GM23338 (cell line): ENCODE measurements at regions not wholly inside any gene's neighbourhood (a gene's known extent, or its start where the extent isn't known, plus 50 kb on each side); places are given as distances from the start of the nearest gene placed in this dataset.
A peak's percentile ranks its signal among the peaks of the same experiment; 100 is the strongest.

Experiments
- ATAC-seq: fragments of 200-7000 bp; cut with Tn5 transposase; 3 replicates; pipeline ENCODE4 v1.9.1; 2020
- DNase-seq: peaks from one replicate; pipeline ENCODE4 v3.0.0-alpha.2; 2015; ENCODE audit warnings: low spot score
- H2AFZ ChIP-seq: fragments of 200-600 bp; sonication (generic); 2 replicates; pipeline ENCODE4 v1.8.0; 2016; ENCODE audit warnings: antibody characterized with exemption, mild to moderate bottlenecking, moderate library complexity
- H3F3A ChIP-seq: fragments of 200-600 bp; sonication (generic); replicated peaks from 2 replicates; pipeline ENCODE4 v1.8.0; 2017; ENCODE audit warnings: antibody characterized with exemption, mixed run types, low read depth
- H3K27ac ChIP-seq: fragments of 200-600 bp; sonication (generic); 2 replicates; pipeline ENCODE4 v1.6.1; 2016; ENCODE audit warnings: low read depth
- H3K27me3 ChIP-seq: fragments of 200-600 bp; sonication (generic); 2 replicates; pipeline ENCODE4 v1.8.0; 2016; ENCODE audit warnings: mild to moderate bottlenecking, mixed run types, moderate library complexity; ENCODE audit not compliant: insufficient read depth
- H3K36me3 ChIP-seq: fragments of 200-600 bp; sonication (generic); 2 replicates; pipeline ENCODE4 v1.8.0; 2016; ENCODE audit warnings: mild to moderate bottlenecking; ENCODE audit not compliant: insufficient read depth
- H3K4me1 ChIP-seq: fragments of 200-600 bp; sonication (generic); 2 replicates; pipeline ENCODE4 v1.8.0; 2016; ENCODE audit warnings: mild to moderate bottlenecking, moderate library complexity; ENCODE audit not compliant: insufficient read depth
- H3K4me2 ChIP-seq: fragments of 200-600 bp; sonication (generic); 2 replicates; pipeline ENCODE4 v1.7.1; 2017; ENCODE audit warnings: mixed run types
- H3K4me3 ChIP-seq: fragments of 200-600 bp; sonication (generic); 2 replicates; pipeline ENCODE4 v1.6.1; 2016; ENCODE audit warnings: mixed run types
- H3K79me2 ChIP-seq: fragments of 200-600 bp; sonication (generic); replicated peaks from 2 replicates; pipeline ENCODE4 v1.8.0; 2017; ENCODE audit warnings: mild to moderate bottlenecking; ENCODE audit not compliant: insufficient read depth
- H3K9me2 ChIP-seq: fragments of 200-600 bp; sonication (generic); 2 replicates; pipeline ENCODE4 v1.8.0; 2017; ENCODE audit not compliant: insufficient read depth
- H4K20me1 ChIP-seq: fragments of 200-600 bp; sonication (generic); replicated peaks from 2 replicates; pipeline ENCODE4 v1.8.0; 2017; ENCODE audit warnings: mild to moderate bottlenecking; ENCODE audit not compliant: insufficient read depth
- H3K27ac Mint-ChIP-seq: 2 replicates; pipeline ENCODE4 v1.8.0; 2020; ENCODE audit warnings: inconsistent platforms, mild to moderate bottlenecking, moderate library complexity, mixed read lengths
- H3K27me3 Mint-ChIP-seq: 3 replicates; pipeline ENCODE4 v1.8.0; 2022; ENCODE audit warnings: low read depth, mild to moderate bottlenecking, moderate library complexity, mixed read lengths, inconsistent platforms; ENCODE audit not compliant: insufficient read depth, poor library complexity
- H3K36me3 Mint-ChIP-seq: 3 replicates; pipeline ENCODE4 v1.8.0; 2021; ENCODE audit warnings: low read depth, mild to moderate bottlenecking, inconsistent platforms, moderate library complexity, mixed read lengths
- H3K4me1 Mint-ChIP-seq: 3 replicates; pipeline ENCODE4 v1.8.0; 2020; ENCODE audit warnings: mild to moderate bottlenecking, inconsistent platforms, mixed read lengths
- H3K4me3 Mint-ChIP-seq: 3 replicates; pipeline ENCODE4 v1.8.0; 2021; ENCODE audit warnings: moderate library complexity, mild to moderate bottlenecking, inconsistent platforms, mixed read lengths
- H3K9me3 Mint-ChIP-seq: 3 replicates; pipeline ENCODE4 v1.8.0; 2020; ENCODE audit warnings: moderate library complexity, mild to moderate bottlenecking, inconsistent platforms, mixed read lengths
- JUNB ChIP-seq: IDR thresholded peaks from one replicate; pipeline ENCODE4 v1.6.1; 2016; ENCODE audit warnings: antibody characterized with exemption; ENCODE audit not compliant: unreplicated experiment
- NANOG ChIP-seq: IDR thresholded peaks from 2 replicates; pipeline ENCODE4 v1.6.1; 2016; ENCODE audit warnings: antibody characterized with exemption, borderline replicate concordance
- POLR2AphosphoS5 ChIP-seq: IDR thresholded peaks from 2 replicates; pipeline ENCODE4 v1.6.1; 2016; ENCODE audit warnings: antibody characterized with exemption, low read depth
- ZNF331 ChIP-seq: fragments of 250-450 bp; sonication (Bioruptor Pico); IDR thresholded peaks from 2 replicates; pipeline ENCODE4 v1.5.0; 2020; ENCODE audit warnings: low read depth, mild to moderate bottlenecking, moderate library complexity
- TF ChIP-seq, protein P1 (sequence below): IDR thresholded peaks from one replicate; pipeline ENCODE4 v1.6.1; 2018; ENCODE audit warnings: antibody characterized with exemption; ENCODE audit not compliant: unreplicated experiment
- TF ChIP-seq, protein P2 (sequence below), 2 experiments: fragments of 200-600 bp in 1 of 2; sonication (generic) in 1 of 2; conservative IDR thresholded peaks; 2 replicates each; pipeline versions ENCODE4 v1.5.1 to v1.6.1; 2016 to 2017; ENCODE audit warnings: antibody characterized with exemption in 2 of 2, low read depth in 2 of 2, mild to moderate bottlenecking in 2 of 2, moderate library complexity in 1 of 2

DNA sequence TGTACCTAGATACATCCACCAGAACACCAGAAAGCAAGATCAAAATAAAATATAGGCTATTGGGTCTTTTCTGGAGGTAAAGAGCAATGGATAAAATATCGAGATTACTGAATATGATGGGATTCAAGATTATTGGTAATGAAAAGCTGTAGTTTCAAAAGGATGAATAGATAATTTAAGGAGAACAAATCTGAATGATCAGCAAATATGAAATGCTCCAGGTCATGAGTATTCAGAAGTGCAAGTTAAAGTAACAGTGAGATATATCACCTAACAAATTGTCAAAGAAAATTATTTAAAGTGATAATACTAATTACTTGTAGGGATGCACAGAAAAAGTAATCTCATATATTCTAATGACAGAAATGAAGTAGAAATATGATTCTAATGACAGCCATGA, 409.6 kb upstream of the MDFIC2 start (continued):
- TF ChIP-seq, protein P1, sequence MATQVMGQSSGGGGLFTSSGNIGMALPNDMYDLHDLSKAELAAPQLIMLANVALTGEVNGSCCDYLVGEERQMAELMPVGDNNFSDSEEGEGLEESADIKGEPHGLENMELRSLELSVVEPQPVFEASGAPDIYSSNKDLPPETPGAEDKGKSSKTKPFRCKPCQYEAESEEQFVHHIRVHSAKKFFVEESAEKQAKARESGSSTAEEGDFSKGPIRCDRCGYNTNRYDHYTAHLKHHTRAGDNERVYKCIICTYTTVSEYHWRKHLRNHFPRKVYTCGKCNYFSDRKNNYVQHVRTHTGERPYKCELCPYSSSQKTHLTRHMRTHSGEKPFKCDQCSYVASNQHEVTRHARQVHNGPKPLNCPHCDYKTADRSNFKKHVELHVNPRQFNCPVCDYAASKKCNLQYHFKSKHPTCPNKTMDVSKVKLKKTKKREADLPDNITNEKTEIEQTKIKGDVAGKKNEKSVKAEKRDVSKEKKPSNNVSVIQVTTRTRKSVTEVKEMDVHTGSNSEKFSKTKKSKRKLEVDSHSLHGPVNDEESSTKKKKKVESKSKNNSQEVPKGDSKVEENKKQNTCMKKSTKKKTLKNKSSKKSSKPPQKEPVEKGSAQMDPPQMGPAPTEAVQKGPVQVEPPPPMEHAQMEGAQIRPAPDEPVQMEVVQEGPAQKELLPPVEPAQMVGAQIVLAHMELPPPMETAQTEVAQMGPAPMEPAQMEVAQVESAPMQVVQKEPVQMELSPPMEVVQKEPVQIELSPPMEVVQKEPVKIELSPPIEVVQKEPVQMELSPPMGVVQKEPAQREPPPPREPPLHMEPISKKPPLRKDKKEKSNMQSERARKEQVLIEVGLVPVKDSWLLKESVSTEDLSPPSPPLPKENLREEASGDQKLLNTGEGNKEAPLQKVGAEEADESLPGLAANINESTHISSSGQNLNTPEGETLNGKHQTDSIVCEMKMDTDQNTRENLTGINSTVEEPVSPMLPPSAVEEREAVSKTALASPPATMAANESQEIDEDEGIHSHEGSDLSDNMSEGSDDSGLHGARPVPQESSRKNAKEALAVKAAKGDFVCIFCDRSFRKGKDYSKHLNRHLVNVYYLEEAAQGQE: no peak
- TF ChIP-seq ZNF331 (CRISPR knock-in tag) (no peak), JUNB (no peak), NANOG (no peak), POLR2AphosphoS5 (no peak)
- TF ChIP-seq, protein P2, sequence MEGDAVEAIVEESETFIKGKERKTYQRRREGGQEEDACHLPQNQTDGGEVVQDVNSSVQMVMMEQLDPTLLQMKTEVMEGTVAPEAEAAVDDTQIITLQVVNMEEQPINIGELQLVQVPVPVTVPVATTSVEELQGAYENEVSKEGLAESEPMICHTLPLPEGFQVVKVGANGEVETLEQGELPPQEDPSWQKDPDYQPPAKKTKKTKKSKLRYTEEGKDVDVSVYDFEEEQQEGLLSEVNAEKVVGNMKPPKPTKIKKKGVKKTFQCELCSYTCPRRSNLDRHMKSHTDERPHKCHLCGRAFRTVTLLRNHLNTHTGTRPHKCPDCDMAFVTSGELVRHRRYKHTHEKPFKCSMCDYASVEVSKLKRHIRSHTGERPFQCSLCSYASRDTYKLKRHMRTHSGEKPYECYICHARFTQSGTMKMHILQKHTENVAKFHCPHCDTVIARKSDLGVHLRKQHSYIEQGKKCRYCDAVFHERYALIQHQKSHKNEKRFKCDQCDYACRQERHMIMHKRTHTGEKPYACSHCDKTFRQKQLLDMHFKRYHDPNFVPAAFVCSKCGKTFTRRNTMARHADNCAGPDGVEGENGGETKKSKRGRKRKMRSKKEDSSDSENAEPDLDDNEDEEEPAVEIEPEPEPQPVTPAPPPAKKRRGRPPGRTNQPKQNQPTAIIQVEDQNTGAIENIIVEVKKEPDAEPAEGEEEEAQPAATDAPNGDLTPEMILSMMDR (conservative IDR thresholded peaks at IDR 0.05; ENCODE audit: low read depth in 2 of 2): no peak

DNA sequence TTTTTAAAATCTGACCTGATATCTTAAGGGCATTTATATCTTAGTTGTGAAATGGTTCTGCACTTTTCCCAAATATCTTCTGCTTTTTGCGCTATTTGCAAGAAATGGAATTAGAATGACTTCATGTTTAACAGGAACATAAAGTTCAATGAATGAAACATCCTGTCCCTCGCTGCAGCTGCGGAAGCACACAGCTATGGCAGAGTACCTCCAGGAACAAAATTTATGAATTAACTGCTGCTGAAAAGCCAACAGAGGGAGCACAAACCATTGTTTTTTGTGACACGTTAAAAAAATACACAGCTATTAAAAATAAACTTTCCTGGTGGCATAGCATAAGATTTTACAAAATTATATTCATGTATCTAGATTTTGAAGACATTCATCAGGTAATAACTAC, 404.4 kb upstream of the MDFIC2 start:
- Mint-ChIP-seq H3K27ac (no peak overlapping the region), H3K27me3 (no peaks in the 10 kb centered on the region), H3K36me3 (peaks cover 18% of the 10 kb centered on the region), H3K4me1 (peaks cover 11% of the 10 kb centered on the region), H3K9me3 (peaks cover 22% of the 10 kb centered on the region), H3K4me3 (no peak overlapping the region)
- H3K9me2 ChIP-seq: no peaks in the 10 kb centered on the region
- H4K20me1 ChIP-seq: no peaks in the 10 kb centered on the region
- H3K27me3 ChIP-seq: no peaks in the 10 kb centered on the region
- no peaks in the 10 kb centered on the region for H3F3A ChIP-seq
- H3K36me3 ChIP-seq: peaks cover 4% of the 10 kb centered on the region; the same call in 1 of the 2 replicates
- DNase-seq (no peak), ATAC-seq (no peak)
- TF ChIP-seq ZNF331 (CRISPR knock-in tag): no peak
- TF ChIP-seq POLR2AphosphoS5: no peak
- TF ChIP-seq, protein P2 (conservative IDR thresholded peaks at IDR 0.05; ENCODE audit: low read depth in 2 of 2): peak; percentile 14 to 32; a peak in 2 of 4 replicates
- H2AFZ ChIP-seq: no peak overlapping the region
- H3K79me2 ChIP-seq: no peaks in the 10 kb centered on the region
- H3K4me3 ChIP-seq: no peak overlapping the region
- no peak overlapping the region for H3K27ac ChIP-seq
- no peak overlapping the region for H3K4me2 ChIP-seq
- peaks cover 15% of the 10 kb centered on the region for H3K4me1 ChIP-seq
